ENCODE measurements at regions not wholly inside any gene's neighbourhood (a gene's known extent, or its start where the extent isn't known, plus 50 kb on each side); places are given as distances from the start of the nearest gene placed in this dataset.
"Not testable (repeated sequence)": the region's sequence is repeated elsewhere in the genome, so short reads cannot be mapped to it uniquely, and the experiment has no call there.

DNA sequence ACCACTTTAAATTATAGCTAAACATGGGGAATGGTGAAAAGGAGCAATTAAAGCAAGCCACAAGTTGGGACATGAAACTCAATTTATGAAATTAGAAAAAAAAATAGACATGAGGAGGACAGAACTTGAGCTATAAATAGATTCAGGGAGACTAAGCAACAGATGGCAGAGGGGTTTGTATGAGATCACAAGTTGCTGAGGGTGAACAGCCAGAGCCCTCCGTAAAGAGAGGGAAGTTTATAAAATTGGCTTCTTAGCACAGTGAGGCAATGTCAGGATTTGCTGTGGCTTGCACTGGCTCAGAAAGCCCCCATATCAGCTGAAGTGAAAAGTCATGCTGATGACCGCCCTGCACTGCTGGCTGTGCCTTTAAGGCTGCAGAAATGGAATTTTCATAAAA lies 443.4 kb upstream of the CD180 start:
- H3K27ac Mint-ChIP-seq = no peak overlapping the region
- no peaks in the 10 kb centered on the region for H3K4me1 Mint-ChIP-seq
- H3K9me3 Mint-ChIP-seq = peaks cover 3% of the 10 kb centered on the region
- no peak for ATAC-seq (replicated peaks)
- no peaks in the 10 kb centered on the region for H3K36me3 Mint-ChIP-seq (ENCODE audit: low read depth)
- peaks cover 5% of the 10 kb centered on the region for H3K27me3 Mint-ChIP-seq
- H3K4me3 Mint-ChIP-seq = no peak overlapping the region

DNA sequence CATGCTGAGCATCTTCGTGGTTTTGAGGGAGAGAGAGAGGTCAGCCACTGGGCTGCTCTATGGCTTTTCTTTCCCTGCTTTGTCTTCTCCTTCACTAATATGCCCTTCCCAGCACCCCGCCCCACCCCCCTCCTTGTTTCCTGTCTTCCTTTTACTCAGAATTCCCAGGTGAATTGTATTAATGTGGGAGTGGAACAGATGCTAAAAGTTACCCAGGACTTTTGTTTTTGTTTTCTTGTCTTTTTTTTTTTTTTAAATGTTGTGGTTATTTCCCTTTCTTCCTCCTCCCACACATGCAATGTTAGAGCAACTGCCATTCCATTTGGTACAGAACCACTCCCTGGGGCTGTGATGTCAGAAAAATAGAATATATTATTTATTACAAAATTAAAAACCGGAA lies 442.7 kb upstream of the CD180 start:
- ATAC-seq (replicated peaks) = no peak
- H3K4me1 Mint-ChIP-seq = no peaks in the 10 kb centered on the region
- H3K36me3 Mint-ChIP-seq (ENCODE audit: low read depth) = no peaks in the 10 kb centered on the region
- peaks cover 3% of the 10 kb centered on the region for H3K9me3 Mint-ChIP-seq
- peaks cover 8% of the 10 kb centered on the region for H3K27me3 Mint-ChIP-seq
- H3K4me3 Mint-ChIP-seq = no peak overlapping the region
- no peak overlapping the region for H3K27ac Mint-ChIP-seq

DNA sequence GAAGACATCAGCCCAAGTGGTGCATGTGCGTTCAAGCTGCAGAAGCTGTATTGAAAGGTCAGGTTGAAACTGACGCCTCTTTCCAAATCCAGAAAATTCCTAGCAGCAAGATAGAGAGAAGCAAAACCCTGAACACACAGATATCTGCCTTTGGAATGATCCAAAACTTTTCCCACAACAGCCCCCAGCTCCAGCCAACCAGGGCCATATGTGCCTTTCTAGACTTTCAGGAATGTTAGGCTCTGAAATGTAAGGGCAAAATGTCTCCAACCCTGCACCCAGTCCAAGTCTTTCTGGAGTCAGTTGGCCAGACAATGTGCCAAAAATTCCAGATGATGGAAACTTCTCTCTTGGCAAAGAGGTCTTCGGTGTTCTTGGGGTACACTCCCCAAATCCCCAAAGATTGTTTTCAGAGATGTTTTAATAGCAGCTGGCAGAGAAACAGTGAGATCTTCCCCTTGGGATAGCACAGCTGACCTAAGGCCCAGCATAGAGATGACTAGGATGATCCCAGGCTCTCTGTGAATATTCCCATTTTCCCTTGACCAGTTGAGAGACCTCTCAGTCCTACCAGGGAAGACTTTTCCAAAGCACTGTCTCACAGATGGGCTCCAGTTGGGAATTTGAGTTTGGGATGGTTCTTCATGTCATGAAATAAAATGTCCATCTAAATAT lies 440.4 kb upstream of the CD180 start:
- Mint-ChIP-seq H3K4me3 (no peak overlapping the region), H3K27me3 (peaks cover 8% of the 10 kb centered on the region), H3K4me1 (no peaks in the 10 kb centered on the region), H3K27ac (no peak overlapping the region), H3K9me3 (peaks cover 3% of the 10 kb centered on the region), H3K36me3 (ENCODE audit: low read depth) (no peaks in the 10 kb centered on the region)
- no peak for ATAC-seq (replicated peaks)

DNA sequence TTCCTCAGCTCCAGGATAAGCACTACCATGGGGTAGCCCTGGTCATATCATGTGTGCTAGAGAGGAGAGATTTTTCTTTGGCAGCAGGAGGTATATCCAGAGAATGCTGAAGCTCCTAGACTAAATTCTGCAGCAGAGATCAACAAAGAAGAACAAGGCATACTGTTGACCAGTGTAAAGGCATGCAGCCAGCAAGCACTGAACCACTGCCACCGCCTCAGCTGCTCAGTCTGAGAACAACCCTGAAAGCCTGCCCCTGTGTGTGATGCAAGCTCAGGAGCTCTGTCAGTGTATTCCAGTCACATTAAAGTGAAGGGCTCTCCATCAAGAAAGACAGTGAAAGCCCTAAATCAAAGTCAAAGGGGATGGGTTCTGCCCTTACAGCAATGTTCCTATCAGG lies 439.5 kb upstream of the CD180 start:
- Mint-ChIP-seq H3K27ac (no peak overlapping the region), H3K36me3 (ENCODE audit: low read depth) (no peaks in the 10 kb centered on the region), H3K4me1 (no peaks in the 10 kb centered on the region), H3K27me3 (peaks cover 12% of the 10 kb centered on the region), H3K9me3 (peaks cover 8% of the 10 kb centered on the region), H3K4me3 (no peak overlapping the region)
- no peak for ATAC-seq (replicated peaks)

DNA sequence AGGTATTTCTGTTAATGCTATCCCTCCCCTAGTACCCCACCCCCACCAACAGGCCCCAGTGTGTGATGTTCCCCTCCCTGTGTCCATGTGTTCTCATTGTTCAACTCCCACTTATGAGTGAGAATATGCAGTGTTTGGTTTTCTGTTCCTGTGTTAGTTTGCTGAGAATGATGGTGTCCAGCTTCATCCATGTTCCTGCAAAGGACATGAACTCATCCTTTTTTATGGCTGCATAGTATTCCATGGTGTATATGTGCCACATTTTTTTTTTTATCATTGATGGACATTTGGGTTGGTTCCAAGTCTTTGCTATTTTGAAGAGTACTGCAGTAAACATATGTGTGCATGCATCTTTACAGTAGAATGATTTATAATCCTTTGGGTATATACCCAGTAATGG lies 430.5 kb upstream of the CD180 start:
- ATAC-seq (replicated peaks); H3K4me3 Mint-ChIP-seq; H3K4me1 Mint-ChIP-seq; H3K9me3 Mint-ChIP-seq; H3K36me3 Mint-ChIP-seq (ENCODE audit: low read depth); H3K27ac Mint-ChIP-seq: not testable (repeated sequence)
- peaks cover 18% of the 10 kb centered on the region for H3K27me3 Mint-ChIP-seq

DNA sequence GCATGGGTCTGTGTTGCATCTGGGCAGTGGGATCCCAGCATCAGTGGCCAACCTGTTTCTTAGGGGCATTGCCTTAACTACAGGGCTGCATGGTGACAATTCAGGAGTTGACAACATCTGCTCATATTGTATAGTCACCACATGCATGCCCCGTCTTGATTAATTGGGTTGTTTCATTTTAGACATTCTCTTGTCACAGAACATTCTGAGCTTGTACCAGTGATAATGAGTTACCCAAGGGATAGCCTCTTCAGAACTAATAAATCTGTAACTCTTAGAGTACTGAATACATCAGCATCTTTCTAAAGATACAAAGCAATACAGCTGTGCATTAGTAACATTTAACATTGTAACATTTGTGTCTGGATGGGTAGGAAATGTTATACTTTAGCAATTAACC lies 426.5 kb upstream of the CD180 start:
- Mint-ChIP-seq H3K27ac (no peak overlapping the region), H3K4me3 (no peak overlapping the region), H3K4me1 (peaks cover 5% of the 10 kb centered on the region), H3K27me3 (peaks cover 3% of the 10 kb centered on the region), H3K9me3 (no peaks in the 10 kb centered on the region), H3K36me3 (ENCODE audit: low read depth) (no peaks in the 10 kb centered on the region)
- no peak for ATAC-seq (replicated peaks)

DNA sequence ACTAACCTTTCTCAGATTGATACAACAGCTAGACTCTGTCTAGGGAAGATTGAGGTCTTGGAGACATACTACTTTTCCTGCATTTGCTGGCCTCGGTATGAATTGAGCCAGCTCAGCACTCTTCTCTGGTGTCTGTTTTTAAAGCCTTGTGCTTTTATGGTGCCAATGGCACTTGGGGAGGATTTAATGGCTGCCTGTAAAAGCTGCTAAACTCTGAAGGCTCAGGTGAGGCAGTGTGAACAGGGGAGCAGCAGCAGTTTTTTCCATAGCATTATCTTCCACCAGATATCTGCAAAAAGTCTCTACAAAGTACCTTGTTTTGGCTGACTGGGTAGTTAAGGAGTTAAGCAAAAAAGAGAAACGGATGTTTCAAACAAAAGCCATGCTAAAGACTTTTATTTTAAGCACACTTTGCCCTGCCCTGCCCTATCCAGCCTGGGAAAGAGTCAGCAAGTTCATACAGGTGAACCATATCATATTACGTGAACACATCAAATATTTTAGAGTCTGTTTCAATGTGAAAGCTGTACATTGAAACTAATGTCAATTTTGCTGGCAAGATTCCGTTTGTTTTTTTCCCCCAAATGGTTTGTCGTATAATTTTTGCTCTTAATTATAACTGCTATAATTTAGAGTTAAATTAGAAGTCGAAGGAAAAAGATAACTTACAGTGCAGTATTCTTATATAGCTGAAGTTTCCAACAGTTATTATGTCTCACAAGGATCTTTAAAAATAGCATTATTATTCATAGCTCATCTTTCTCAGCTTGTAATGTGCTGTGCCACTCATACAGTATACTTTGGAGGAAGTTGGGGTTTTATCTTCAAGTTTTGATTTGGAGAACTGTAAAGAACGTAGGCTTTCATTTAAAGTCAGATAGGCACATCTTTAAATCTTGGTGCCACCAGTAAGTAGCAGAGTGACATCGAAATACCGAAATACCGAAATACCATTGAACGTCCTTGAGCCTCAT lies 424.1 kb upstream of the CD180 start:
- no peaks in the 10 kb centered on the region for H3K27me3 Mint-ChIP-seq
- H3K4me3 Mint-ChIP-seq = no peak overlapping the region
- peak; percentile 47 for ATAC-seq (replicated peaks)
- no peak overlapping the region for H3K27ac Mint-ChIP-seq
- peaks cover 5% of the 10 kb centered on the region for H3K4me1 Mint-ChIP-seq
- no peaks in the 10 kb centered on the region for H3K36me3 Mint-ChIP-seq (ENCODE audit: low read depth)
- no peaks in the 10 kb centered on the region for H3K9me3 Mint-ChIP-seq

DNA sequence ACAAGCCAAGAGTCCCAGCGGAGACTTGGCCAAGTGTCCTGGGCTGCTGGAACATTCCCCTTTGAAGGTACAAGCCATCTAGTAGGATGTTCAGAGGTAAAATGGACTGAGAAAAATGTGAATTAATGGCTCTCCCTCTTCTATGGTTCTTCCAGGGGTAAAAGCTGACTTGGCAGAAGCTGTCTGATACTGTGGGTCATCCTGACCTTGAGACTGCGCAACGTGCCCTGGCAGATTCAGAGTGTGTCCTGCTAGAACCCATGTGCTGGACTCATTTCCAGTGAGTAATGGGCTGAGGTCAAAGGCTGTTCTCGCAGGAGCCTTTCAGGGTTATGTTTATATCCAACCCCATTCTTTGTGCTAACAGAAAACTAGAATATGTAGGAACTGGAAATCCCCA lies 423.0 kb upstream of the CD180 start:
- H3K27me3 Mint-ChIP-seq = no peaks in the 10 kb centered on the region
- no peak for ATAC-seq (replicated peaks)
- H3K4me1 Mint-ChIP-seq = peaks cover 5% of the 10 kb centered on the region
- H3K27ac Mint-ChIP-seq = no peak overlapping the region
- H3K36me3 Mint-ChIP-seq (ENCODE audit: low read depth) = no peaks in the 10 kb centered on the region
- no peak overlapping the region for H3K4me3 Mint-ChIP-seq
- H3K9me3 Mint-ChIP-seq = no peaks in the 10 kb centered on the region

DNA sequence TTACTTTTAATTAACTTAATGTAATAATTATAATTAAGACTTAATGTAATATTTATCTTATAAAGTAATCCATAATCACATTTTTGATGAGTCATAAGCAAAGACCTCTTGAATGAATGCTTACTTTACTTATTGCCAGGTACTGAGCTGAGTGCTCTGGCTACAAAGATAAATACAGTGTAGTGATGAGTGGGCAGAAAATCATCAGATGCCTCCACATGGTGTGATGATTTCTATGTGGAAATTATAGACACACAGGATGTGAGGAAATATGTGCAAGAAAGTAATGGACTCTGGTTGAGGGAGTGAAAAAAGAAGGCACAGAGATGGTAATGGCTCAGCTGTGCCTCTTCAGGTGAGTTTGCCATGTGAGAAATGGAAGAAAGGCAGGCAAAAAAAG lies 422.6 kb upstream of the CD180 start:
- Mint-ChIP-seq H3K9me3 (no peaks in the 10 kb centered on the region), H3K27me3 (no peaks in the 10 kb centered on the region), H3K27ac (no peak overlapping the region), H3K4me3 (no peak overlapping the region), H3K4me1 (peaks cover 5% of the 10 kb centered on the region), H3K36me3 (ENCODE audit: low read depth) (no peaks in the 10 kb centered on the region)
- no peak for ATAC-seq (replicated peaks)

DNA sequence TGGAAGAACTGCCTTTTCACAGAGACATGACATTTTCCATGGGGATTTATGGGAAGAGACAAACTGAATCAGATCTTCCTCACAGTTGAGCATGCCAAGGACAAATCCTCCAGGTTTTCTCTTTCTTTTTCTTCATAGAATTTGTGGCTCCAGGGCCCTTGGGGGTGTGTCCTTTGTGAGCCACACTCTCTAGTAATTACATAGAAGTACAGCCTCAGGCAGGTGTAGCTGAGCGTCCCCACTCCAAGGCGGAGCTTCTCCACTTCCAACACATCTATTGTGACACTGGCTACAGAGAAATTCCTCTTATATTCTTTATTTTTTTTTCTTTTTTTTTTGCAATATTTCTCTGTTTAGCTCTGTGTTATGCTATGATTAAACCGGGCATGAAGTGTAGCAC lies 420.5 kb upstream of the CD180 start:
- H3K4me1 Mint-ChIP-seq = peaks cover 5% of the 10 kb centered on the region
- H3K36me3 Mint-ChIP-seq (ENCODE audit: low read depth) = no peaks in the 10 kb centered on the region
- H3K9me3 Mint-ChIP-seq = no peaks in the 10 kb centered on the region
- no peak overlapping the region for H3K4me3 Mint-ChIP-seq
- no peak for ATAC-seq (replicated peaks)
- peaks cover under 1% of the 10 kb centered on the region for H3K27me3 Mint-ChIP-seq
- H3K27ac Mint-ChIP-seq = no peak overlapping the region

DNA sequence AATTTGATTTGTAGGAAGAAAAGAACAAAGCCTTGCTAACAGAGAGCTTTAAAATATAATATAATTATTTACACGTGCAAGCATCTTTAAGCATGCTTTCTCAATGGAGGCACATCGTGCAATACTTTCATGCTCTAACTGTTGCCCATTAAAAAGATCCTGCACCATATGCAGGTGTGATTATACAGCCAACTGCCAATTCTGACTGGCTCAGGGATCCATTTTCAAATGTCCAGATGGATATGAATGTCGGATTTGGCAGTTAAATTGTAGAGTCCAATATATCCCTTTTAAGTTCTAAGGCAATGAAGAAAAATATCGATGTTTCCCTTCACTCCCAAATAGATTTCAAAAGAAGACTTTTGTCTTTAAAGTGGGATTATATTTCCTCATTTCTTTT lies 416.4 kb upstream of the CD180 start:
- ATAC-seq (replicated peaks) = no peak
- Mint-ChIP-seq H3K27me3 (peaks cover 15% of the 10 kb centered on the region), H3K27ac (no peak overlapping the region), H3K4me1 (no peaks in the 10 kb centered on the region), H3K4me3 (no peak overlapping the region), H3K36me3 (ENCODE audit: low read depth) (no peaks in the 10 kb centered on the region), H3K9me3 (no peaks in the 10 kb centered on the region)

DNA sequence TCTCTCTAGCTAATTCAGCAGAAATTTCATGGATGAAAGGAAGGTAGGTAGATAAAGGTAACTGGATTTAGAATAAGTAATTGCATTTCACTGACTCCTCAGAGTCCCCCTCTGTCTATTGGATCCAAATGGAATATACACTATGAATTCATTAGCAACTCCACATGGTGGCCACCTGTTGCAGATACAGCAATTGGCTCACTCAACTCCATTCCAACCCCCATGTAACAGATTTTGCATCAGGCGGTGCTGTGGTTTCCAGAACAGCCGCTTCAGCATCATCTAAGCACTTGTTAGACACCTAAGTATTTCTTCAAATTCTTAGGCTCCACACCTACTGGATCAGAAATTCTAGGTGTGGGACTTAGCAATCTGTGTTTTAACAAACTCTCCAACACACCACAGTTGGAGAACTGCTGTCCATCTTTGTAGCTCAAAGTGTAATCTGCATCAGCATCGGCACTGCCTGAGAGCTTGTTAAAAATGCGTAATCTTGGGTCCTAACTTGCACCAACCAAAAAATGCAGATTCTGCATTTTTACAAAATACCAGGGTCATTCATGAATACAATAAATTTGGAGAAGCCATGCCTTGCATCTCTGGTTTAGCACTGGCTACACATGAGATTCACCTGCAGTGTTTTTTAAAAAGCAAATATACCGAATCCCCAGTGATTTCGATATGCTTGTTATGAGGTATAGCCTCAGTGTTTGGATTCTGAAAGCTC lies 413.8 kb upstream of the CD180 start:
- no peak overlapping the region for H3K4me3 Mint-ChIP-seq
- no peaks in the 10 kb centered on the region for H3K36me3 Mint-ChIP-seq (ENCODE audit: low read depth)
- H3K4me1 Mint-ChIP-seq = no peaks in the 10 kb centered on the region
- no peak overlapping the region for H3K27ac Mint-ChIP-seq
- H3K9me3 Mint-ChIP-seq = no peaks in the 10 kb centered on the region
- ATAC-seq (replicated peaks) = no peak
- H3K27me3 Mint-ChIP-seq = peaks cover 34% of the 10 kb centered on the region

DNA sequence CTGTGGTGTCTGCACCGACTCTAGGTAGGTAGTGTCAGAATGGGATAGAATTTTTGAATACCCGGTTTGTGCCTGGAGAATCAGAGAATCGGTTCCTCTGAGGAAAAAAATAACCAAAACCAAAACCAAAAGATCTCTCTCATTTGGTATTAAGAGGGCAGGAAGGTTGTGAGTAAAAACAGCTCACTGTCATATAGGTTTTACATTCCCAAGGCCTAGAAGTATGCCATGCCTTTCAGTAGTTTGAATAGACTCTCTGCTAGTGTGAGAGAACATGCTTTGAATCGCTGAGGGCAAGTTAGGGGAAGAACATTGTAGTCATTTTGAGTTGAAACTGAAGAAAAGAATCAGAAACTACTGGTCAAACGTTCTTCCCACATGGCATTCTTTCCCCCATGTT lies 411.4 kb upstream of the CD180 start:
- Mint-ChIP-seq H3K36me3 (ENCODE audit: low read depth) (no peaks in the 10 kb centered on the region), H3K4me1 (no peaks in the 10 kb centered on the region), H3K27me3 (peaks cover 35% of the 10 kb centered on the region), H3K9me3 (peaks cover 2% of the 10 kb centered on the region), H3K27ac (no peak overlapping the region), H3K4me3 (no peak overlapping the region)
- ATAC-seq (replicated peaks) = no peak

DNA sequence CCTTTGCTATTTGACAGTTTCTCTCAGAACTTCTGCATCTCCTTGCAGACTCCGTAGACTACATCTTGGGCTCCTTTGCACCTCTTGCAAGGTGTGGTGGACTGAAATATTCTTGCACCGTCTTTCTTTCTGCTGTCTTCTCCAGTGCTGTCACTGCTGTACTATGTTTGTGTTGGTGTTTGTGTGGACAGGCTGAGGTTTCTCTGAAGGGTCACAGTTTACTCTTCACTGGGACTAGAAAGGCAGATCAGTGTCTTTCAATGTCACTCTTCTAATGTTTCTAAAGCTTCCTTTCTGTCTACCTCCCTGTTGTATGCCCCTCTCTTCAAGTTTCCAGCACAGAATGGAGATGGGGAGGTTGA lies 410.0 kb upstream of the CD180 start:
- Mint-ChIP-seq H3K27ac (no peak overlapping the region), H3K4me1 (no peaks in the 10 kb centered on the region), H3K4me3 (no peak overlapping the region), H3K9me3 (peaks cover 5% of the 10 kb centered on the region), H3K27me3 (peaks cover 30% of the 10 kb centered on the region), H3K36me3 (ENCODE audit: low read depth) (no peaks in the 10 kb centered on the region)
- ATAC-seq (replicated peaks) = no peak

Data from activated T-helper 17 cell treated with anti-CD3 and anti-CD28 coated beads, Interleukin-2, amount 50 U/mL, for 72 hours (primary cell).